Smooth muscle cell (in vitro differentiated cells): ENCODE measurements at regions not wholly inside any gene's neighbourhood (a gene's known extent, or its start where the extent isn't known, plus 50 kb on each side); places are given as distances from the start of the nearest gene placed in this dataset.

Experiments used
- DNase-seq: peaks from one replicate; lab custom pipeline; 2025; ENCODE audit not compliant: unreplicated experiment; lab: John Stamatoyannopoulos, UW
- H2AFZ ChIP-seq: fragments of 200-600 bp; sonication (generic); 2 replicates; pipeline ENCODE4 v1.6.0; 2016; ENCODE audit warnings: antibody characterized with exemption, low read depth, mild to moderate bottlenecking
- H3F3A ChIP-seq: fragments of 200-600 bp; sonication (generic); 2 replicates; pipeline ENCODE4 v1.6.0; 2017; ENCODE audit warnings: antibody characterized with exemption, low read depth
- H3K27ac ChIP-seq: fragments of 200-600 bp; sonication (generic); 2 replicates; pipeline ENCODE4 v1.5.1; 2016; ENCODE audit warnings: low read depth, mild to moderate bottlenecking
- H3K27me3 ChIP-seq: fragments of 200-600 bp; sonication (generic); 2 replicates; pipeline ENCODE4 v1.6.1; 2016; ENCODE audit warnings: low read depth, mild to moderate bottlenecking
- H3K36me3 ChIP-seq: fragments of 200-600 bp; sonication (generic); 2 replicates; pipeline ENCODE4 v1.5.1; 2016; ENCODE audit warnings: low read depth
- H3K4me1 ChIP-seq: fragments of 200-600 bp; sonication (generic); 2 replicates; pipeline ENCODE4 v1.5.1; 2016; ENCODE audit warnings: low read depth
- H3K4me2 ChIP-seq: fragments of 200-600 bp; sonication (generic); 2 replicates; pipeline ENCODE4 v1.6.0; 2016; ENCODE audit warnings: mild to moderate bottlenecking
- H3K4me3 ChIP-seq: fragments of 200-600 bp; sonication (generic); 2 replicates; pipeline ENCODE4 v1.5.1; 2016; ENCODE audit warnings: mild to moderate bottlenecking
- H3K79me2 ChIP-seq: fragments of 200-600 bp; sonication (generic); 2 replicates; pipeline ENCODE4 v1.6.0; 2016; ENCODE audit warnings: low read depth, mild to moderate bottlenecking
- H3K9ac ChIP-seq: fragments of 200-600 bp; sonication (generic); 2 replicates; pipeline ENCODE4 v1.6.0; 2016; ENCODE audit warnings: low read depth
- H3K9me3 ChIP-seq: fragments of 200-600 bp; sonication (generic); replicated peaks from 2 replicates; pipeline ENCODE4 v1.5.1; 2016; ENCODE audit warnings: low read depth
- H4K20me1 ChIP-seq: fragments of 200-600 bp; sonication (generic); 2 replicates; pipeline ENCODE4 v1.6.0; 2016; ENCODE audit warnings: low read depth
- CTCF ChIP-seq: fragments of 200-600 bp; sonication (generic); IDR thresholded peaks from 2 replicates; pipeline ENCODE4 v1.5.1; 2017; ENCODE audit warnings: borderline replicate concordance, mild to moderate bottlenecking, antibody characterized with exemption; ENCODE audit not compliant: insufficient read depth, poor library complexity, severe bottlenecking
- WGBS: methylation state at CpG from one replicate; pipeline ENCODE4 v1.1.7; 2016; ENCODE audit warnings: low lambda C conversion rate; 5-methylcytosine and 5-hydroxymethylcytosine counted together

GRCh38 chr4:141932490-141932889 is 296.1 kb downstream of the IL15 start:
- H3F3A ChIP-seq, result no peaks in the 10 kb centered on the region
- no peak overlapping the region for H3K4me2 ChIP-seq
- no peaks in the 10 kb centered on the region for H4K20me1 ChIP-seq
- H3K79me2 ChIP-seq, result no peaks in the 10 kb centered on the region
- no peak overlapping the region for H3K27ac ChIP-seq
- H3K27me3 ChIP-seq, result no peaks in the 10 kb centered on the region
- H2AFZ ChIP-seq, result no peak overlapping the region
- DNase-seq, result no peak
- H3K9ac ChIP-seq, result no peak overlapping the region
- H3K4me3 ChIP-seq, result no peak overlapping the region
- no peaks in the 10 kb centered on the region for H3K36me3 ChIP-seq
- no peak for TF ChIP-seq CTCF
- no peaks in the 10 kb centered on the region for H3K4me1 ChIP-seq
- no peaks in the 10 kb centered on the region for H3K9me3 ChIP-seq

- H3K27me3 ChIP-seq, result no peaks in the 10 kb centered on the region
- no peak for DNase-seq
- WGBS, result 87% methylated on average over 1 of the region's 1 CpG
- H3K36me3 ChIP-seq, result no peaks in the 10 kb centered on the region
- H4K20me1 ChIP-seq, result no peaks in the 10 kb centered on the region
- H3K79me2 ChIP-seq, result no peaks in the 10 kb centered on the region
- H3K9ac ChIP-seq, result no peak overlapping the region
- no peak overlapping the region for H3K4me3 ChIP-seq
- no peak for TF ChIP-seq CTCF
- H3K27ac ChIP-seq, result no peak overlapping the region
- no peaks in the 10 kb centered on the region for H3K9me3 ChIP-seq
- no peaks in the 10 kb centered on the region for H3K4me1 ChIP-seq
- no peak overlapping the region for H3K4me2 ChIP-seq
- no peaks in the 10 kb centered on the region for H3F3A ChIP-seq
- no peak overlapping the region for H2AFZ ChIP-seq
Measured at GRCh38 chr4:141933978-141934377, 297.6 kb downstream of the IL15 start.

GRCh38 chr4:141955696-141956095 is 319.3 kb downstream of the IL15 start:
- H3K36me3 ChIP-seq, result no peaks in the 10 kb centered on the region
- no peaks in the 10 kb centered on the region for H3F3A ChIP-seq
- no peaks in the 10 kb centered on the region for H3K79me2 ChIP-seq
- TF ChIP-seq CTCF, result no peak
- no peaks in the 10 kb centered on the region for H3K4me1 ChIP-seq
- H3K9me3 ChIP-seq, result no peaks in the 10 kb centered on the region
- H3K9ac ChIP-seq, result no peak overlapping the region
- no peaks in the 10 kb centered on the region for H3K27me3 ChIP-seq
- H2AFZ ChIP-seq, result no peak overlapping the region
- no peak overlapping the region for H3K4me2 ChIP-seq
- no peaks in the 10 kb centered on the region for H4K20me1 ChIP-seq
- no peak for DNase-seq
- WGBS, result 73% methylated on average over 2 of the region's 2 CpGs
- no peak overlapping the region for H3K4me3 ChIP-seq
- H3K27ac ChIP-seq, result no peak overlapping the region

GRCh38 chr4:141957416-141957815 is 321.0 kb downstream of the IL15 start:
- H2AFZ ChIP-seq, result no peak overlapping the region
- no peak overlapping the region for H3K9ac ChIP-seq
- no peaks in the 10 kb centered on the region for H3K4me1 ChIP-seq
- TF ChIP-seq CTCF, result no peak
- H3K27me3 ChIP-seq, result no peaks in the 10 kb centered on the region
- no peak for DNase-seq
- no peaks in the 10 kb centered on the region for H3K9me3 ChIP-seq
- no peaks in the 10 kb centered on the region for H3F3A ChIP-seq
- no peak overlapping the region for H3K4me2 ChIP-seq
- no peaks in the 10 kb centered on the region for H4K20me1 ChIP-seq
- WGBS, result 76% methylated on average over 4 of the region's 4 CpGs
- H3K4me3 ChIP-seq, result no peak overlapping the region
- H3K27ac ChIP-seq, result no peak overlapping the region
- H3K79me2 ChIP-seq, result no peaks in the 10 kb centered on the region
- no peaks in the 10 kb centered on the region for H3K36me3 ChIP-seq
